Gastroesophageal sphincter (tissue), 3 donors: ENCODE measurements at regions not wholly inside any gene's neighbourhood (a gene's known extent, or its start where the extent isn't known, plus 50 kb on each side); places are given as distances from the start of the nearest gene placed in this dataset.

Source experiments
- CTCF ChIP-seq, 4 experiments: fragments of 200-600 bp in 2 of 4; fragments of 450-650 bp in 2 of 4; sonication (generic) in 1 of 4; IDR thresholded peaks; one replicate each; pipeline ENCODE4 v1.5.1; 2017 to 2019; ENCODE audit warnings: antibody characterized with exemption in 4 of 4, mild to moderate bottlenecking in 2 of 4, moderate library complexity in 2 of 4
- POLR2A ChIP-seq, 2 donors: fragments of 450-650 bp; IDR thresholded peaks; one replicate each; pipeline ENCODE4 v1.6.1; 2017; ENCODE audit warnings: antibody characterized with exemption in 2 of 2, mild to moderate bottlenecking in 2 of 2, moderate library complexity in 1 of 2

GRCh38 chr20:53738945-53739798, 145.5 kb upstream of the ZNF217 start:
- TF ChIP-seq CTCF (IDR thresholded peaks at IDR 0.05): no peak
- TF ChIP-seq POLR2A (IDR thresholded peaks at IDR 0.05): no peak
